Cardiac muscle cell (in vitro differentiated cells and primary cell): ENCODE measurements at regions not wholly inside any gene's neighbourhood (a gene's known extent, or its start where the extent isn't known, plus 50 kb on each side); places are given as distances from the start of the nearest gene placed in this dataset.
A peak's percentile ranks its signal among the peaks of the same experiment; 100 is the strongest.

Experiments used
- DNase-seq, 2 donors: peaks; one replicate each; pipeline versions ENCODE4 v3.0.0 to v3.0.0-alpha.2; 2010 to 2017; ENCODE audit warnings: low read depth in 1 of 2, low spot score in 1 of 2
- H3K27ac ChIP-seq: fragments of 200-600 bp; sonication (generic); 2 replicates; pipeline ENCODE4 v1.5.1; 2016
- H3K27me3 ChIP-seq: fragments of 200-600 bp; sonication (generic); 2 replicates; pipeline ENCODE4 v1.6.0; 2016; ENCODE audit warnings: control low read depth
- H3K36me3 ChIP-seq: fragments of 200-600 bp; sonication (generic); 2 replicates; pipeline ENCODE4 v1.5.1; 2016; ENCODE audit warnings: control low read depth
- H3K4me1 ChIP-seq: fragments of 200-600 bp; sonication (generic); 2 replicates; pipeline ENCODE4 v1.8.1; 2017; ENCODE audit warnings: low read depth, mild to moderate bottlenecking, mixed run types
- H3K4me3 ChIP-seq: fragments of 200-600 bp; sonication (generic); 2 replicates; pipeline ENCODE4 v1.5.1; 2016; ENCODE audit warnings: mild to moderate bottlenecking
- H3K9me3 ChIP-seq: fragments of 200-600 bp; sonication (generic); 2 replicates; pipeline ENCODE4 v1.5.1; 2017; ENCODE audit warnings: low read depth, mild to moderate bottlenecking, control low read depth
- CTCF ChIP-seq: IDR thresholded peaks from 2 replicates; pipeline ENCODE4 v1.5.1; 2012; ENCODE audit warnings: low read depth, mild to moderate bottlenecking, low read length

GRCh38 chr3:31129241-31129640 is 234.8 kb upstream of the GADL1 start:
- H3K36me3 ChIP-seq = no peaks in the 10 kb centered on the region
- H3K4me3 ChIP-seq = no peak overlapping the region
- no peak overlapping the region for H3K27ac ChIP-seq
- H3K27me3 ChIP-seq = no peaks in the 10 kb centered on the region
- no peaks in the 10 kb centered on the region for H3K9me3 ChIP-seq
- TF ChIP-seq CTCF = no peak
- DNase-seq = no peak
- peaks cover 17% of the 10 kb centered on the region for H3K4me1 ChIP-seq

GRCh38 chr3:31132132-31132769 is 237.8 kb upstream of the GADL1 start:
- no peak overlapping the region for H3K27ac ChIP-seq
- H3K9me3 ChIP-seq = no peaks in the 10 kb centered on the region
- no peaks in the 10 kb centered on the region for H3K36me3 ChIP-seq
- TF ChIP-seq CTCF = peak; percentile 50
- peaks cover 5% of the 10 kb centered on the region for H3K4me1 ChIP-seq
- peak; percentile 35 to 68 for DNase-seq
- no peak overlapping the region for H3K4me3 ChIP-seq
- H3K27me3 ChIP-seq = no peaks in the 10 kb centered on the region

- peaks cover 5% of the 10 kb centered on the region for H3K4me1 ChIP-seq
- H3K27me3 ChIP-seq = no peaks in the 10 kb centered on the region
- H3K9me3 ChIP-seq = no peaks in the 10 kb centered on the region
- TF ChIP-seq CTCF = no peak
- DNase-seq = no peak
- H3K4me3 ChIP-seq = no peak overlapping the region
- H3K36me3 ChIP-seq = no peaks in the 10 kb centered on the region
- H3K27ac ChIP-seq = no peak overlapping the region
Measured at GRCh38 chr3:31133541-31133940, 239.1 kb upstream of the GADL1 start.

GRCh38 chr3:31135546-31135945 is 241.1 kb upstream of the GADL1 start:
- no peak overlapping the region for H3K4me3 ChIP-seq
- DNase-seq = no peak
- no peaks in the 10 kb centered on the region for H3K9me3 ChIP-seq
- peaks cover 2% of the 10 kb centered on the region for H3K4me1 ChIP-seq
- H3K27ac ChIP-seq = no peak overlapping the region
- no peaks in the 10 kb centered on the region for H3K27me3 ChIP-seq
- TF ChIP-seq CTCF = no peak
- H3K36me3 ChIP-seq = no peaks in the 10 kb centered on the region

GRCh38 chr3:31137718-31138465 is 243.4 kb upstream of the GADL1 start:
- H3K4me1 ChIP-seq = no peaks in the 10 kb centered on the region
- no peak overlapping the region for H3K4me3 ChIP-seq
- DNase-seq = no peak
- H3K9me3 ChIP-seq = no peaks in the 10 kb centered on the region
- no peak overlapping the region for H3K27ac ChIP-seq
- no peak for TF ChIP-seq CTCF
- H3K36me3 ChIP-seq = no peaks in the 10 kb centered on the region
- no peaks in the 10 kb centered on the region for H3K27me3 ChIP-seq
